Thyroid gland (tissue), 4 donors: ENCODE measurements at regions not wholly inside any gene's neighbourhood (a gene's known extent, or its start where the extent isn't known, plus 50 kb on each side); places are given as distances from the start of the nearest gene placed in this dataset.

Experiments
- DNase-seq, 2 donors: peaks; one replicate each; pipeline ENCODE4 v3.0.0-alpha.2; 2019
- H3K27ac ChIP-seq, 3 donors: fragments of 200-600 bp; sonication (generic); 1 replicate in 2 of 3; 2 replicates in 1 of 3; pipeline ENCODE4 v1.5.1; 2016 to 2019; ENCODE audit warnings: mild to moderate bottlenecking in 1 of 3, moderate library complexity in 1 of 3
- H3K27me3 ChIP-seq: fragments of 200-600 bp; sonication (generic); one replicate; pipeline ENCODE4 v1.5.1; 2019
- H3K36me3 ChIP-seq, 2 donors: fragments of 200-600 bp; sonication (generic); one replicate each; pipeline ENCODE4 v1.5.1; 2016 to 2019
- H3K4me1 ChIP-seq, 2 donors: fragments of 200-600 bp; sonication (generic); one replicate each; pipeline ENCODE4 v1.5.1; 2017 to 2019
- H3K4me3 ChIP-seq, 3 donors: fragments of 200-600 bp; sonication (generic); replicated peaks in 1 of 3; 1 replicate in 2 of 3; 2 replicates in 1 of 3; pipeline ENCODE4 v1.5.1; 2016; ENCODE audit warnings: mild to moderate bottlenecking in 1 of 3
- H3K9me3 ChIP-seq: fragments of 200-600 bp; sonication (generic); one replicate; pipeline ENCODE4 v1.5.1; 2017
- POLR2A ChIP-seq, 2 donors: fragments of 450-650 bp; IDR thresholded peaks; one replicate each; pipeline ENCODE4 v1.6.1; 2017; ENCODE audit warnings: antibody characterized with exemption in 2 of 2, mild to moderate bottlenecking in 2 of 2, moderate library complexity in 1 of 2
- WGBS, 2 donors: methylation state at CpG; one replicate each; pipeline ENCODE4 v1.1.5; 2017; 5-methylcytosine and 5-hydroxymethylcytosine counted together
- intact Hi-C: fragments of 100-400 bp; cut with DNase I; formaldehyde crosslinking; loops from one replicate; pipeline ENCODE4 v1.15.1; 2023
- TF ChIP-seq, protein P1 (sequence below), 6 experiments: fragments of 200-600 bp in 3 of 6; fragments of 450-650 bp in 3 of 6; sonication (generic) in 3 of 6; IDR thresholded peaks; one replicate each; pipeline ENCODE4 v1.5.1; 2016 to 2019; ENCODE audit warnings: antibody characterized with exemption in 6 of 6, mild to moderate bottlenecking in 2 of 6, inconsistent platforms in 1 of 6, moderate library complexity in 1 of 6

DNA sequence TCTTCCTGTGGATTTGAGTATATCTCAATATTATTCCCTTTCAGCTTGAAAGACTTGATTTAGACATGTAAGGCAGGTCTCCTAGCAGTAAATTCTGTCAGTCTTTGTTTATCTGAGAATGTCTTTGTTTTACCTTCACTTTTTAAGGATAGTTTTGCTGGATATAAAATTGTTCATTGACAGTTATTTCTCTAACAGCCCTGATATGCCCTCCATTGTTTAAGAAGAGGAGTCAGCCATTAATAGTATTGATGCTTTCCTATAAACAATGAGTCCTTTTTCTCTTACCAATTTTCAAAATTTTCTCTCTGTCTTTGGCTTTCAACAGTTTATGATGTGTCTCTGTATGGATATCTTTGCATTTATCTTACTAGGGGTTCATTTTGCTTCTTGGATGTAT, 163.5 kb upstream of the ANKRD55 start:
- H3K27ac ChIP-seq = no peak overlapping the region
- no peak for TF ChIP-seq POLR2A (IDR thresholded peaks at IDR 0.05)
- TF ChIP-seq, protein P1, sequence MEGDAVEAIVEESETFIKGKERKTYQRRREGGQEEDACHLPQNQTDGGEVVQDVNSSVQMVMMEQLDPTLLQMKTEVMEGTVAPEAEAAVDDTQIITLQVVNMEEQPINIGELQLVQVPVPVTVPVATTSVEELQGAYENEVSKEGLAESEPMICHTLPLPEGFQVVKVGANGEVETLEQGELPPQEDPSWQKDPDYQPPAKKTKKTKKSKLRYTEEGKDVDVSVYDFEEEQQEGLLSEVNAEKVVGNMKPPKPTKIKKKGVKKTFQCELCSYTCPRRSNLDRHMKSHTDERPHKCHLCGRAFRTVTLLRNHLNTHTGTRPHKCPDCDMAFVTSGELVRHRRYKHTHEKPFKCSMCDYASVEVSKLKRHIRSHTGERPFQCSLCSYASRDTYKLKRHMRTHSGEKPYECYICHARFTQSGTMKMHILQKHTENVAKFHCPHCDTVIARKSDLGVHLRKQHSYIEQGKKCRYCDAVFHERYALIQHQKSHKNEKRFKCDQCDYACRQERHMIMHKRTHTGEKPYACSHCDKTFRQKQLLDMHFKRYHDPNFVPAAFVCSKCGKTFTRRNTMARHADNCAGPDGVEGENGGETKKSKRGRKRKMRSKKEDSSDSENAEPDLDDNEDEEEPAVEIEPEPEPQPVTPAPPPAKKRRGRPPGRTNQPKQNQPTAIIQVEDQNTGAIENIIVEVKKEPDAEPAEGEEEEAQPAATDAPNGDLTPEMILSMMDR (IDR thresholded peaks at IDR 0.05) = no peak

DNA sequence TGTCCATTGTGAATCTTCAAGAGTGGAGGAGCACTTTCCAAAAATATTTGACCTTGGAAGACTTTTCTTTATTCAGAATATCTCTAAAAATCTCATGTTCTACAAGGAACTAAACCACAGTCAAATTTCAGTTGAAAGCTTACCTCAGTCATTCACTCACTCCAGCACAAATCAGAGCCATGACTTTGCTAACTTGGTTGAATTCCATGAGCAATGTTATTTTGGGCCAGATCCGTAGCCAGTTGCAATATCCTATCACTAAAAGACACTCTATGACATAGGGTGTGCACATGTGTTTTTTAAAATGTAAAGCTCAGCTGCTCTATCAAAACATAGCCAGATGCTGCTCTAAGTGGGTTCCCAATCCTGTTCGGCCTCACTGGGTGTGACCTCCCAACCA, 156.1 kb upstream of the ANKRD55 start:
- WGBS, 2 donors = 91% methylated on average over 2 of the region's 2 CpGs
- H3K4me1 ChIP-seq = peaks cover 0 to 3% of the 10 kb centered on the region in 2 donors
- DNase-seq = no peak

More for the DNA sequence above, 163.5 kb upstream of the ANKRD55 start:
- no peak overlapping the region for H3K4me3 ChIP-seq
- no peaks in the 10 kb centered on the region for H3K4me1 ChIP-seq
- intact Hi-C loops = no loop called here
- no peaks in the 10 kb centered on the region for H3K27me3 ChIP-seq
- no peak for DNase-seq
- no peaks in the 10 kb centered on the region for H3K9me3 ChIP-seq
- no peaks in the 10 kb centered on the region for H3K36me3 ChIP-seq

DNA sequence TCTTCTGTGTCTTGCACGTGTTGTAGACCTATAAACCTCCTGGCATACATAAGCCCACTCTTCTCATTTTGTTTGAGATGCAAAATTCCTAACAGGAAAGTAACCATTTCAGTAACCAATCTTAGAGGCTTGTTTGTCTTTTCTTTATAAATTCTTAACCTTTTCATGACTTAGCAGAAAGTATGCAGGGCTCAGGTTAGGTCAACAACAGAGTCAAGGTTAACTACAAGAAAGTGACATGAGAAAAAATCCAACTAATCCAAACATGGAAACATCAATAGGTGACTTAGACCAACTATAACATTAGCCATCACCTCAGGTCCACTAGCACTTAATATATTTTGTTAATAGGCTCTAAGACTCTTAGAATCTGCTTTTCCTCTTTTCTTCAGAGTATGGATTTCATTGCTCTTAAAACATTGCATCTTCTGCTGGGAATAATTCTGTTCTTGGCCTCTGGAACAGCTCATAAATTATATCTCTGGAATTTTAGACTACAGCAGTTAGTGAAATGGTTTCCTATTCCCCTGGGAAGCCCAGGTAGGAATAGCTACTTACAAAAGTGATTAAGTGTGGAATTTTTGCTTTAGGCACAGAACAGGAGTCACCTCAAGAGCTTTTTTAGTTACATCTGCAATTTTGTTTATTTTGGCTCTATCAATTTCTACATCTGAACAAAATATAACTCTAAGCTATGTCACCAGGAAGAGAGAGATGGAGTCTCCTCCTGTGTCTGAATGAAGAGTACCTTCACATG, 155.3 kb upstream of the ANKRD55 start:
- H3K9me3 ChIP-seq = no peaks in the 10 kb centered on the region
- H3K27me3 ChIP-seq = no peaks in the 10 kb centered on the region
- no peak overlapping the region for H3K4me3 ChIP-seq
- H3K27ac ChIP-seq = no peak overlapping the region
- intact Hi-C loops = no loop called here
- no peak for TF ChIP-seq POLR2A (IDR thresholded peaks at IDR 0.05)
- TF ChIP-seq, protein P1 (IDR thresholded peaks at IDR 0.05) = no peak
- DNase-seq = no peak
- 98 to 100% methylated on average over 1 of the region's 1 CpG for WGBS, 2 donors
- H3K4me1 ChIP-seq = peaks cover 0 to 3% of the 10 kb centered on the region in 2 donors
- H3K36me3 ChIP-seq = no peaks in the 10 kb centered on the region

More for the DNA sequence above, 156.1 kb upstream of the ANKRD55 start:
- Histone ChIP-seq H3K36me3 (no peaks in the 10 kb centered on the region), H3K27ac (no peak overlapping the region), H3K9me3 (no peaks in the 10 kb centered on the region), H3K4me3 (no peak overlapping the region), H3K27me3 (no peaks in the 10 kb centered on the region)
- TF ChIP-seq POLR2A (IDR thresholded peaks at IDR 0.05) = no peak
- TF ChIP-seq, protein P1 (IDR thresholded peaks at IDR 0.05) = no peak
- intact Hi-C loops = no loop called here

DNA sequence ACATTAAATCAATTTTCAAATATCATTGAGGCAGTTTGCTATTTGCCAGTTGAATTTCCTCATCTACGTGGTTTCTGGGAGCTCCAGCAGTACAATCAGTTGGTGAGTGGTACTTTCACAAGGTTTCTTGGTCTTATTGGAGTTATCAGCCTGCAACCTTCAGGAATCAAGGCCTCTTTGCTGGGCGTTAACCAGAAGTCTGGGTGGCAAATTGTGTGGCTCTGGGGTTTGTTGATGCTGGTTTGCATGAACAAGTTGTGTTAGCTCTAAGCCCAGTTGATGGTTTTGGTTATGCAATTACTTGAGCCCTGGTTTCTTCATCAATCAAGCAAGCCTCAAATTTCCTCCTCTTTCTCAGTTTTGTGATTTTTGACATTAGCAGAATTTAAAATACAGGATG, 152.9 kb upstream of the ANKRD55 start:
- Histone ChIP-seq H3K27me3 (no peaks in the 10 kb centered on the region), H3K9me3 (no peaks in the 10 kb centered on the region), H3K4me3 (no peak overlapping the region), H3K27ac (no peak overlapping the region), H3K36me3 (no peaks in the 10 kb centered on the region), H3K4me1 (peaks cover 0 to 3% of the 10 kb centered on the region in 2 donors)
- intact Hi-C loops = no loop called here
- TF ChIP-seq, protein P1 (IDR thresholded peaks at IDR 0.05) = no peak
- TF ChIP-seq POLR2A (IDR thresholded peaks at IDR 0.05) = no peak
- DNase-seq = no peak
- WGBS, 2 donors = 92 to 96% methylated on average over 2 of the region's 2 CpGs

DNA sequence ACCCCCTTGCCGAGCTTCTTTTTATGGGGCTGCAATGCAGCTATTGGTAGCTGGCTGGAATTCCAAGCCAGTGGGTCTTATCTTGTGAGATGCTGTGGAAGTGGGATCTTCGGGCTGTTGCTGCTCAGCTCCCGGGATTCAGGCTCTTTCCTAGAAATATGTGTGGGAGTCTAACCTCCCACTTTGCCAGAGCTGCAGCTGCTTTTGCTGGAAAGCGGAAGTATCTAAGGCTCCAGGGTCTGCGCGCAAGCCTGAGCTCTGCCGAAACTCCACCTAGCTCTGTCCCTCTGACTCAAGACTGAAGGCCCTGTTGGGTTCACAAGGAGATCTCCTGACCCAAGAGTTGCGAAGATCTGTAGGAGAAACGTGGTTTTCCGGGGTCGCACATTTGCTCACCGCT, 151.1 kb upstream of the ANKRD55 start:
- H3K27ac ChIP-seq = no peak overlapping the region
- no peaks in the 10 kb centered on the region for H3K27me3 ChIP-seq
- H3K9me3 ChIP-seq = no peaks in the 10 kb centered on the region
- H3K4me1 ChIP-seq = peaks cover 0 to 3% of the 10 kb centered on the region in 2 donors
- no peak overlapping the region for H3K4me3 ChIP-seq
- no peak for DNase-seq
- no peaks in the 10 kb centered on the region for H3K36me3 ChIP-seq
- no peak for TF ChIP-seq POLR2A (IDR thresholded peaks at IDR 0.05)
- TF ChIP-seq, protein P1 (IDR thresholded peaks at IDR 0.05) = no peak
- intact Hi-C loops = no loop called here
- WGBS, 2 donors = 85 to 97% methylated on average over 8 to 12 of the region's 12 CpGs
